ENCODE measurements at regions not wholly inside any gene's neighbourhood (a gene's known extent, or its start where the extent isn't known, plus 50 kb on each side); places are given as distances from the start of the nearest gene placed in this dataset.

DNA sequence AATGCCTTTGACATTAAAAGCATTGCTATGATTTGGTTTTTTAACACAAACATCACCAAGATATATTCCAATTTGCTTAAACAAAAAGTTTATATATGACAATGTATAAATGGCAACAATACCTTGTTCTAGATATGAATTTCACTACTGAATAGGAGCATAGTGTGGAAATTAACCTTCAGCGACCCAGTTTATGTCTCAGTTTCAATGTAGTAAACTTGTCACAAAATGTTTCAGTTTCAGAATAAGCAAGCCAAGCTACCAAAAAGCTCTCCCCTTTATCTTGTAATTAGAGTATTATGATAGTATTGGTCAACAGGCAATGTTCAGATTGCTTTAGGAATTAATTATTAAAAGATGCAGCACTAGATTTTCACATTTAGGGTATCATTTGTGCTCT, 99.6 kb upstream of the PCDH15 start:
- TF ChIP-seq, protein P1, sequence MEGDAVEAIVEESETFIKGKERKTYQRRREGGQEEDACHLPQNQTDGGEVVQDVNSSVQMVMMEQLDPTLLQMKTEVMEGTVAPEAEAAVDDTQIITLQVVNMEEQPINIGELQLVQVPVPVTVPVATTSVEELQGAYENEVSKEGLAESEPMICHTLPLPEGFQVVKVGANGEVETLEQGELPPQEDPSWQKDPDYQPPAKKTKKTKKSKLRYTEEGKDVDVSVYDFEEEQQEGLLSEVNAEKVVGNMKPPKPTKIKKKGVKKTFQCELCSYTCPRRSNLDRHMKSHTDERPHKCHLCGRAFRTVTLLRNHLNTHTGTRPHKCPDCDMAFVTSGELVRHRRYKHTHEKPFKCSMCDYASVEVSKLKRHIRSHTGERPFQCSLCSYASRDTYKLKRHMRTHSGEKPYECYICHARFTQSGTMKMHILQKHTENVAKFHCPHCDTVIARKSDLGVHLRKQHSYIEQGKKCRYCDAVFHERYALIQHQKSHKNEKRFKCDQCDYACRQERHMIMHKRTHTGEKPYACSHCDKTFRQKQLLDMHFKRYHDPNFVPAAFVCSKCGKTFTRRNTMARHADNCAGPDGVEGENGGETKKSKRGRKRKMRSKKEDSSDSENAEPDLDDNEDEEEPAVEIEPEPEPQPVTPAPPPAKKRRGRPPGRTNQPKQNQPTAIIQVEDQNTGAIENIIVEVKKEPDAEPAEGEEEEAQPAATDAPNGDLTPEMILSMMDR (conservative IDR thresholded peaks at IDR 0.05): no peak
- no peak for TF ChIP-seq ZFX (IDR thresholded peaks at IDR 0.05)

Measured in C4-2B (cell line).